PC-9 (cell line): ENCODE measurements at regions not wholly inside any gene's neighbourhood (a gene's known extent, or its start where the extent isn't known, plus 50 kb on each side); places are given as distances from the start of the nearest gene placed in this dataset.

ENCODE experiments used
- CTCF ChIP-seq: fragments of 200-600 bp; sonication (generic); conservative IDR thresholded peaks from 2 replicates; pipeline ENCODE4 v1.6.1; 2017; ENCODE audit warnings: mixed run types, antibody characterized with exemption, mild to moderate bottlenecking, moderate library complexity
- EZH2 ChIP-seq: fragments of 200-600 bp; sonication (generic); IDR thresholded peaks from 2 replicates; pipeline ENCODE4 v1.8.0; 2017; ENCODE audit warnings: antibody characterized with exemption, low read depth

- TF ChIP-seq CTCF (no peak), EZH2 (no peak)
Observed at GRCh38 chr5:125424402-125425141, 678.1 kb upstream of the ZNF608 start.
